CD14-positive monocyte (primary cell): ENCODE measurements at regions not wholly inside any gene's neighbourhood (a gene's known extent, or its start where the extent isn't known, plus 50 kb on each side); places are given as distances from the start of the nearest gene placed in this dataset.

Experiments used
- DNase-seq, 3 donors: peaks; one replicate each; pipeline ENCODE4 v3.0.0-alpha.2; 2011 to 2022
- H2AFZ ChIP-seq: 2 replicates; pipeline ENCODE4 v1.6.0; 2012; ENCODE audit warnings: mild to moderate bottlenecking, low read depth, low read length, inconsistent platforms; ENCODE audit not compliant: insufficient read depth, poor library complexity, severe bottlenecking
- H3K27ac ChIP-seq, 2 donors: 1 replicate in 1 of 2; 2 replicates in 1 of 2; pipeline ENCODE4 v1.5.1; 2012 to 2013; ENCODE audit warnings: low read length in 2 of 2, control low read depth in 1 of 2, inconsistent platforms in 1 of 2, low read depth in 1 of 2, mild to moderate bottlenecking in 1 of 2
- H3K27me3 ChIP-seq, 2 donors: one replicate each; pipeline versions ENCODE4 v1.6.0 to v1.6.1; 2011 to 2013; ENCODE audit warnings: low read length in 2 of 2; ENCODE audit not compliant: control insufficient read depth in 2 of 2, insufficient read depth in 2 of 2
- H3K36me3 ChIP-seq, 2 donors: replicated peaks in 1 of 2; 1 replicate in 1 of 2; 2 replicates in 1 of 2; pipeline versions ENCODE4 v1.5.1 to v1.6.1; 2012 to 2013; ENCODE audit warnings: low read length in 2 of 2, control low read depth in 1 of 2, inconsistent platforms in 1 of 2, mild to moderate bottlenecking in 1 of 2; ENCODE audit not compliant: insufficient read depth in 2 of 2, control insufficient read depth in 1 of 2
- H3K4me1 ChIP-seq, 2 donors: 1 replicate in 1 of 2; 2 replicates in 1 of 2; pipeline versions ENCODE4 v1.5.1 to v1.6.1; 2012 to 2013; ENCODE audit warnings: low read length in 2 of 2, control low read depth in 1 of 2, inconsistent platforms in 1 of 2, mild to moderate bottlenecking in 1 of 2, moderate library complexity in 1 of 2; ENCODE audit not compliant: insufficient read depth in 2 of 2, control insufficient read depth in 1 of 2
- H3K4me2 ChIP-seq: replicated peaks from 2 replicates; pipeline ENCODE3; 2012; ENCODE audit warnings: low read length, moderate library complexity, mild to moderate bottlenecking; ENCODE audit not compliant: poor library complexity, severe bottlenecking; ENCODE audit errors: extremely low read depth
- H3K4me3 ChIP-seq, 3 experiments: fragments of 200-600 bp in 1 of 3; sonication (generic) in 1 of 3; replicated peaks in 1 of 3; 1 replicate in 2 of 3; 2 replicates in 1 of 3; pipeline ENCODE4 v1.5.1; 2011 to 2013; ENCODE audit warnings: low read length in 3 of 3, mild to moderate bottlenecking in 3 of 3, control low read depth in 2 of 3, low read depth in 2 of 3, inconsistent platforms in 1 of 3, moderate library complexity in 1 of 3
- H3K79me2 ChIP-seq: 2 replicates; pipeline ENCODE4 v1.6.0; 2012; ENCODE audit warnings: mild to moderate bottlenecking, control low read depth, inconsistent platforms, low read length, moderate library complexity; ENCODE audit not compliant: insufficient read depth
- H3K9ac ChIP-seq: 2 replicates; pipeline ENCODE4 v1.6.0; 2017; ENCODE audit warnings: low read length, mild to moderate bottlenecking; ENCODE audit not compliant: insufficient read depth, poor library complexity, severe bottlenecking
- H3K9me3 ChIP-seq, 2 donors: replicated peaks in 1 of 2; 1 replicate in 1 of 2; 2 replicates in 1 of 2; pipeline versions ENCODE4 v1.5.1 to v1.6.1; 2012 to 2013; ENCODE audit warnings: low read length in 2 of 2, control low read depth in 1 of 2; ENCODE audit not compliant: control insufficient read depth in 1 of 2, insufficient read depth in 1 of 2
- H4K20me1 ChIP-seq: 2 replicates; pipeline ENCODE4 v1.6.0; 2012; ENCODE audit warnings: mild to moderate bottlenecking, low read length, control low read depth, moderate library complexity; ENCODE audit not compliant: insufficient read depth
- H3K27ac Mint-ChIP-seq, 7 donors: one replicate each; pipeline ENCODE4 v1.8.0; 2020; ENCODE audit warnings: mild to moderate bottlenecking in 7 of 7, mixed read lengths in 7 of 7, moderate library complexity in 6 of 7, inconsistent platforms in 2 of 7
- H3K27me3 Mint-ChIP-seq, 3 donors: one replicate each; pipeline ENCODE4 v1.8.0; 2021 to 2022; ENCODE audit warnings: low read depth in 3 of 3, mild to moderate bottlenecking in 3 of 3, mixed read lengths in 3 of 3, moderate library complexity in 3 of 3, inconsistent platforms in 1 of 3
- H3K36me3 Mint-ChIP-seq, 2 donors: one replicate each; pipeline ENCODE4 v1.8.0; 2020; ENCODE audit warnings: mixed read lengths in 2 of 2, inconsistent platforms in 1 of 2, mild to moderate bottlenecking in 1 of 2
- H3K4me1 Mint-ChIP-seq: one replicate; pipeline ENCODE4 v1.8.0; 2020; ENCODE audit warnings: mild to moderate bottlenecking, mixed read lengths
- H3K4me3 Mint-ChIP-seq, 2 donors: one replicate each; pipeline ENCODE4 v1.8.0; 2020; ENCODE audit warnings: mild to moderate bottlenecking in 2 of 2, mixed read lengths in 2 of 2, moderate library complexity in 1 of 2
- H3K9me3 Mint-ChIP-seq, 7 donors: one replicate each; pipeline ENCODE4 v1.8.0; 2020 to 2022; ENCODE audit warnings: mixed read lengths in 7 of 7, mild to moderate bottlenecking in 6 of 7, moderate library complexity in 6 of 7, inconsistent platforms in 2 of 7
- CTCF ChIP-seq: fragments of 200-600 bp; IDR thresholded peaks from one replicate; pipeline ENCODE4 v1.8.0; 2022; ENCODE audit warnings: antibody characterized with exemption, mild to moderate bottlenecking
- WGBS: methylation state at CpG from one replicate; pipeline ENCODE4 v1.1.5; 2013; ENCODE audit warnings: missing lambda C conversion rate; ENCODE audit not compliant: insufficient coverage; 5-methylcytosine and 5-hydroxymethylcytosine counted together
- intact Hi-C, 2 donors: fragments of 100-400 bp; cut with micrococcal nuclease; formaldehyde crosslinking; loops; one replicate each; pipeline versions ENCODE4 v1.15.0 to v1.15.1; 2023

DNA sequence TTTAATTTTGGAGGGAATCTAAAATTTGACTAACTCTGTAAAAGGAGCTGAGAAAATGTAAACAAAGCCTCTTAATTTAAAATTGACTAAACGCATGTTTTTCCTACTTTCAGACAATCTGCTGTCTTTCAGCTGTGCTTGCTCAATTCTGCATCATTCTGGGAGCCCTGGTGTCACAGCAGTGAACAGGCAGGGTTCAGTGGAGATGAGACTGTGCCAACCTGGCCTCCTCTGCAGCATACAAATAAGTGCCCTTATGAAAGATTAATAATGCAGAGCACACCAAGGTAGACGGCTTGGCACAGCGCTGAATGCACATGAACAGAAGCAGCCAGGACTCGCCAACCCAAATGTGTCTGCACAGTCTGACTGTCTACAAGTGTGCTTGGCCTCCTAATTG lies 222.0 kb upstream of the CHAC2 start:
- no peak for DNase-seq
- no peak overlapping the region for H3K4me3 Mint-ChIP-seq
- no peaks in the 10 kb centered on the region for H4K20me1 ChIP-seq
- H3K4me1 Mint-ChIP-seq: no peaks in the 10 kb centered on the region
- intact Hi-C loops: no loop called here
- H3K36me3 Mint-ChIP-seq: no peaks in the 10 kb centered on the region
- no peak overlapping the region for H3K27ac Mint-ChIP-seq
- no peaks in the 10 kb centered on the region for H3K36me3 ChIP-seq
- no peaks in the 10 kb centered on the region for H3K4me1 ChIP-seq
- no peak overlapping the region for H3K4me3 ChIP-seq
- H3K27ac ChIP-seq: no peak overlapping the region
- no peaks in the 10 kb centered on the region for H3K9me3 ChIP-seq
- no peak overlapping the region for H2AFZ ChIP-seq
- no peaks in the 10 kb centered on the region for H3K27me3 ChIP-seq
- H3K9me3 Mint-ChIP-seq: peaks cover 0 to 6% (median 2%) of the 10 kb centered on the region in 7 donors
- no peak for TF ChIP-seq CTCF
- H3K27me3 Mint-ChIP-seq: no peaks in the 10 kb centered on the region
- no peak overlapping the region for H3K4me2 ChIP-seq
- 97% methylated on average over 4 of the region's 4 CpGs for WGBS
- H3K79me2 ChIP-seq: no peaks in the 10 kb centered on the region
- no peak overlapping the region for H3K9ac ChIP-seq

- H3K27me3 Mint-ChIP-seq: no peaks in the 10 kb centered on the region
- no peaks in the 10 kb centered on the region for H3K4me1 Mint-ChIP-seq
- Histone ChIP-seq H4K20me1 (no peaks in the 10 kb centered on the region), H2AFZ (no peak overlapping the region), H3K9me3 (no peaks in the 10 kb centered on the region), H3K4me3 (no peak overlapping the region), H3K9ac (no peak overlapping the region), H3K36me3 (no peaks in the 10 kb centered on the region), H3K79me2 (no peaks in the 10 kb centered on the region), H3K27me3 (no peaks in the 10 kb centered on the region), H3K4me2 (no peak overlapping the region), H3K4me1 (no peaks in the 10 kb centered on the region), H3K27ac (no peak overlapping the region)
- H3K4me3 Mint-ChIP-seq: no peak overlapping the region
- peaks cover 0 to 6% (median 3%) of the 10 kb centered on the region in 7 donors for H3K9me3 Mint-ChIP-seq
- no peak for DNase-seq
- no peak for TF ChIP-seq CTCF
- no peaks in the 10 kb centered on the region for H3K36me3 Mint-ChIP-seq
- intact Hi-C loops: no loop called here
- WGBS: no CpG with 5 or more reads among the region's 7 CpGs
- no peak overlapping the region for H3K27ac Mint-ChIP-seq
These were observed 222.6 kb upstream of the CHAC2 start for GRCh38 chr2:53544871-53545558.
